Progenitor cell of endocrine pancreas (in vitro differentiated cells): ENCODE measurements at regions not wholly inside any gene's neighbourhood (a gene's known extent, or its start where the extent isn't known, plus 50 kb on each side); places are given as distances from the start of the nearest gene placed in this dataset.

Experiments used
- DNase-seq: peaks from one replicate; pipeline ENCODE4 v3.0.0; 2021; ENCODE audit warnings: low spot score; ENCODE audit not compliant: unreplicated experiment
- H3K27ac Mint-ChIP-seq: 2 replicates; pipeline ENCODE4 v1.8.0; 2021; ENCODE audit warnings: mild to moderate bottlenecking, moderate library complexity, mixed read lengths
- H3K27me3 Mint-ChIP-seq: 2 replicates; pipeline ENCODE4 v1.8.0; 2021; ENCODE audit warnings: mixed read lengths
- H3K36me3 Mint-ChIP-seq: 2 replicates; pipeline ENCODE4 v1.8.0; 2022; ENCODE audit warnings: mixed read lengths; ENCODE audit not compliant: insufficient read depth
- H3K4me1 Mint-ChIP-seq: 2 replicates; pipeline ENCODE4 v1.8.0; 2021; ENCODE audit warnings: low read depth, mixed read lengths
- H3K4me3 Mint-ChIP-seq: 2 replicates; pipeline ENCODE4 v1.8.0; 2021; ENCODE audit warnings: low read depth, mild to moderate bottlenecking, moderate library complexity, mixed read lengths
- H3K9me3 Mint-ChIP-seq: 2 replicates; pipeline ENCODE4 v1.8.0; 2021; ENCODE audit warnings: low read depth, mixed read lengths
- CTCF ChIP-seq: fragments of 200-600 bp; sonication (generic); IDR thresholded peaks from one replicate; pipeline ENCODE4 v1.5.0; 2021; ENCODE audit warnings: antibody characterized with exemption, mild to moderate bottlenecking; ENCODE audit not compliant: unreplicated experiment

DNA sequence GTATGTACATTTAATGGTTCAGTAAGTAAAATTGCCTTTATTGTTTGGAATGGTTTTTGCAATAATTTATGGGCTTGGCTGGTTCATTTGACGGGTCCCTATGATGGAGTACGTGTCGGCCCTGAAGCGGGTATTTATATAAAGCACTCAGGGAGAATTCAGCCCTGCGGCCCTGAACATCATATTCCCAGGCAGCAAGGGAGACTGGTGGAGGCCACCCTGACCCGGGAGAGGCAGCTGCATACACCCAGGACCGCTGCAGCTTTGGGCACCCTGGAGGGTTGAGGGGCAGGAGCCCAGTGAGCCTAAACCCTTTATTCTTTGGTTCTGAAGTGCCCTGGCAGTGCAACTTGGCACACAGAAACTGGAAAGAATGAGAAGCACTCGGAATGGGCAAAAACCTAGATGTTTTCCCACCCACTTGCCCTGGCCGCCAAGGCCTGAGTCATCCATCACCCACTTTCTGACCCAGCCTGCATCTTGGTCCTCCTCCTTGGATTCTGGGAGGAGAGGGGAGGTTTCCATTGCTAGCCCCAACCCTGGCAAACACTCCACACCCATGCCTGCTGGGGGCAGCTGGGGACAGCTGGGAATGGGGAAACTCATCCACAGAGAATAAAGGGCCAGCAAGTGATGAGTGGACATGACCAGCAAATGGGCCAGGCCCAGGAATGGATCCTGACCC lies 162.2 kb upstream of the TNRC6C start:
- Mint-ChIP-seq H3K9me3 (no peaks in the 10 kb centered on the region), H3K4me1 (no peaks in the 10 kb centered on the region), H3K4me3 (no peak overlapping the region)

DNA sequence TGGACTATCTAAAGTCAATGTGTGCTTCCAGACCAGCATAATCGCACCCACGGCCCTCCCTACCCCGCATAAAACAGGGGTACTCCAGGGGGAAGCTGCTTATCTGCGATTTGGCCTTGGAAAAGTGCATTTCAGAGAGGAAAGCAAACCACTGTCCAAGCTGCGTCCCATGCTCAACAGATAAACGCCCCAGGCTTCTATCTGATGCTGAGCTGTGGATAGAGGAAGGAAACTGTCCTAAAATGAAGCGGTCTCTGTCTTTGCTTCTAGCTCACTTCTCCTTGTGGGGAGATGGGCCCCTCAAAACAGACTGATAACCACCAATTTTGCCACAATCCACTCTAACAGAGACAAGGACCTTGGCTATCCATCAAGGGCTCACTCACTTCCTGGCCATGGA lies 160.5 kb upstream of the TNRC6C start:
- no peak for DNase-seq
- TF ChIP-seq CTCF = no peak
- H3K36me3 Mint-ChIP-seq = no peaks in the 10 kb centered on the region
- H3K27me3 Mint-ChIP-seq = peaks cover 40% of the 10 kb centered on the region
- H3K9me3 Mint-ChIP-seq = no peaks in the 10 kb centered on the region
- peaks cover 4% of the 10 kb centered on the region for H3K4me1 Mint-ChIP-seq
- H3K4me3 Mint-ChIP-seq = no peak overlapping the region
- H3K27ac Mint-ChIP-seq = no peak overlapping the region

More for the DNA sequence above, 162.2 kb upstream of the TNRC6C start:
- Mint-ChIP-seq H3K36me3 (no peaks in the 10 kb centered on the region), H3K27ac (no peak overlapping the region), H3K27me3 (peaks cover 27% of the 10 kb centered on the region)
- no peak for DNase-seq
- no peak for TF ChIP-seq CTCF

DNA sequence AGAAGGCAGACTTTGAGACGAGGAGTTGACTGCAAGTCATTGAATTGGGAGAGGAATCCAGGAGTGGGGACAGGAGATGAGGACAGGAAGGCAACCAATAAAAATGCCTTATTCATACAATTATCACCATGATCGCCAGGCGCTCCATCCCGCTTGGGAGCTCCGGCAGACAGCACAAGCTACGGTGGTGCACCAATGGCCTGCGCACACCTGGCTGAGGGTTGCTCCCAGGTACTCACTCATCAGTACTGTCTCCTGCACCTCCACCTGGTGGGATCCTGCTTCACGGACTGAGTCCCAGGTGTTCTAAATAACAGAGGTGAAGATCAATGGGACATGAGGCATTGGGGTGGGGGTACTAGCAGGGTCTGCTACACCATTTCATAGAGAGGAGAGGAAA lies 160.0 kb upstream of the TNRC6C start:
- H3K9me3 Mint-ChIP-seq = no peaks in the 10 kb centered on the region
- TF ChIP-seq CTCF = no peak
- H3K27me3 Mint-ChIP-seq = peaks cover 41% of the 10 kb centered on the region
- DNase-seq = no peak
- no peak overlapping the region for H3K27ac Mint-ChIP-seq
- H3K36me3 Mint-ChIP-seq = no peaks in the 10 kb centered on the region
- peaks cover 4% of the 10 kb centered on the region for H3K4me1 Mint-ChIP-seq
- H3K4me3 Mint-ChIP-seq = no peak overlapping the region

- no peaks in the 10 kb centered on the region for H3K9me3 Mint-ChIP-seq
- H3K27me3 Mint-ChIP-seq = peaks cover 39% of the 10 kb centered on the region
- no peak overlapping the region for H3K4me3 Mint-ChIP-seq
- H3K36me3 Mint-ChIP-seq = no peaks in the 10 kb centered on the region
- no peak for TF ChIP-seq CTCF
- H3K27ac Mint-ChIP-seq = no peak overlapping the region
- no peak for DNase-seq
- H3K4me1 Mint-ChIP-seq = peaks cover 4% of the 10 kb centered on the region
These were observed 157.7 kb upstream of the TNRC6C start for GRCh38 chr17:77800816-77801215.

GRCh38 chr17:77801545-77802332 lies 156.8 kb upstream of the TNRC6C start:
- no peak for DNase-seq
- no peak for TF ChIP-seq CTCF
- Mint-ChIP-seq H3K36me3 (no peaks in the 10 kb centered on the region), H3K27me3 (peaks cover 37% of the 10 kb centered on the region), H3K4me1 (peaks cover 4% of the 10 kb centered on the region), H3K9me3 (no peaks in the 10 kb centered on the region), H3K4me3 (no peak overlapping the region), H3K27ac (no peak overlapping the region)
